Neural cell (in vitro differentiated cells): ENCODE measurements at regions not wholly inside any gene's neighbourhood (a gene's known extent, or its start where the extent isn't known, plus 50 kb on each side); places are given as distances from the start of the nearest gene placed in this dataset.

ENCODE experiments used
- H2AFZ ChIP-seq: fragments of 200-600, 300-800 bp; sonication (generic), shearing (Covaris generic); 2 replicates; pipeline ENCODE4 v1.6.0; 2014; ENCODE audit warnings: low read depth, mild to moderate bottlenecking, antibody characterized with exemption, low read length, moderate library complexity
- H3F3A ChIP-seq: fragments of 200-600 bp; shearing (Covaris generic); 2 replicates; pipeline ENCODE4 v1.6.1; 2016; ENCODE audit warnings: mild to moderate bottlenecking, moderate library complexity, mixed read lengths, antibody characterized with exemption, low read length; ENCODE audit not compliant: insufficient read depth, poor library complexity, severe bottlenecking
- H3K27ac ChIP-seq: fragments of 200-600, 300-800 bp; sonication (generic), shearing (Covaris generic); 2 replicates; pipeline ENCODE4 v1.5.1; 2014; ENCODE audit warnings: mild to moderate bottlenecking, low read length, moderate library complexity
- H3K27me3 ChIP-seq: fragments of 300-800, 200-600 bp; sonication (generic), shearing (Covaris generic); 2 replicates; pipeline ENCODE4 v1.6.0; 2014; ENCODE audit warnings: mild to moderate bottlenecking, low read depth, low read length, moderate library complexity; ENCODE audit not compliant: insufficient read depth
- H3K36me3 ChIP-seq: fragments of 300-800, 200-600 bp; sonication (generic), shearing (Covaris generic); 2 replicates; pipeline ENCODE4 v1.5.1; 2014; ENCODE audit warnings: mild to moderate bottlenecking, antibody characterized with exemption, low read length, moderate library complexity; ENCODE audit not compliant: insufficient read depth
- H3K4me2 ChIP-seq: fragments of 300-800, 200-600 bp; sonication (generic), shearing (Covaris generic); 2 replicates; pipeline ENCODE4 v1.6.0; 2014; ENCODE audit warnings: mild to moderate bottlenecking, low read length
- H3K4me3 ChIP-seq: fragments of 300-800, 200-600 bp; sonication (generic), shearing (Covaris generic); 2 replicates; pipeline ENCODE4 v1.5.1; 2014; ENCODE audit warnings: mild to moderate bottlenecking, low read length, moderate library complexity
- H3K79me2 ChIP-seq: fragments of 200-600 bp; shearing (Covaris generic); replicated peaks from 2 replicates; pipeline ENCODE4 v1.6.0; 2014; ENCODE audit warnings: mild to moderate bottlenecking, low read length, moderate library complexity; ENCODE audit not compliant: insufficient read depth
- H3K9ac ChIP-seq: fragments of 300-800, 200-600 bp; sonication (generic), shearing (Covaris generic); 2 replicates; pipeline ENCODE4 v1.6.1; 2016; ENCODE audit warnings: mild to moderate bottlenecking, low read length, mixed read lengths
- H3K9me2 ChIP-seq: fragments of 200-600 bp; shearing (Covaris generic); 2 replicates; pipeline ENCODE4 v1.6.1; 2016; ENCODE audit warnings: mild to moderate bottlenecking, low read length, mixed read lengths; ENCODE audit not compliant: insufficient read depth
- H3K9me3 ChIP-seq: fragments of 200-600, 300-800 bp; sonication (generic), shearing (Covaris generic); 2 replicates; pipeline ENCODE4 v1.6.1; 2016; ENCODE audit warnings: mild to moderate bottlenecking, mixed run types, low read length, moderate library complexity, mixed read lengths
- H4K20me1 ChIP-seq: fragments of 200-600 bp; shearing (Covaris generic); 2 replicates; pipeline ENCODE4 v1.6.1; 2016; ENCODE audit warnings: mild to moderate bottlenecking, mixed run types; ENCODE audit not compliant: insufficient read depth
- EP300 ChIP-seq: fragments of 450-650 bp; conservative IDR thresholded peaks from 2 replicates; pipeline ENCODE4 v1.6.1; 2014; ENCODE audit warnings: antibody characterized with exemption, mild to moderate bottlenecking, moderate library complexity; ENCODE audit not compliant: poor library complexity, severe bottlenecking
- EZH2 ChIP-seq: fragments of 200-600, 300-800 bp; shearing (Covaris generic), sonication (generic); IDR thresholded peaks from 2 replicates; pipeline ENCODE4 v1.6.1; 2014; ENCODE audit warnings: antibody characterized with exemption, low read length, borderline replicate concordance, mild to moderate bottlenecking; ENCODE audit not compliant: insufficient read depth, poor library complexity, severe bottlenecking
- MXI1 ChIP-seq: fragments of 450-650 bp; conservative IDR thresholded peaks from 2 replicates; pipeline ENCODE4 v1.6.1; 2014; ENCODE audit warnings: antibody characterized with exemption, mild to moderate bottlenecking; ENCODE audit not compliant: poor library complexity, severe bottlenecking
- POLR2AphosphoS5 ChIP-seq: IDR thresholded peaks from 2 replicates; pipeline ENCODE4 v1.6.1; 2012
- RAD21 ChIP-seq: fragments of 450-650 bp; conservative IDR thresholded peaks from 2 replicates; pipeline ENCODE4 v1.6.1; 2014; ENCODE audit warnings: antibody characterized with exemption, mild to moderate bottlenecking, moderate library complexity
- SMC3 ChIP-seq: fragments of 450-650 bp; conservative IDR thresholded peaks from 2 replicates; pipeline ENCODE4 v1.6.1; 2014; ENCODE audit warnings: antibody characterized with exemption, mild to moderate bottlenecking, moderate library complexity; ENCODE audit not compliant: poor library complexity
- TAF1 ChIP-seq: IDR thresholded peaks from 2 replicates; pipeline ENCODE4 v1.6.1; 2012; ENCODE audit warnings: low read depth
- TF ChIP-seq, protein P1 (sequence below): IDR thresholded peaks from 2 replicates; pipeline ENCODE4 v1.6.1; 2012; ENCODE audit warnings: borderline replicate concordance
- TF ChIP-seq, protein P2 (sequence below): fragments of 450-650 bp; IDR thresholded peaks from 2 replicates; pipeline ENCODE4 v1.5.1; 2014; ENCODE audit warnings: antibody characterized with exemption, mild to moderate bottlenecking, moderate library complexity; ENCODE audit not compliant: poor library complexity, severe bottlenecking

DNA sequence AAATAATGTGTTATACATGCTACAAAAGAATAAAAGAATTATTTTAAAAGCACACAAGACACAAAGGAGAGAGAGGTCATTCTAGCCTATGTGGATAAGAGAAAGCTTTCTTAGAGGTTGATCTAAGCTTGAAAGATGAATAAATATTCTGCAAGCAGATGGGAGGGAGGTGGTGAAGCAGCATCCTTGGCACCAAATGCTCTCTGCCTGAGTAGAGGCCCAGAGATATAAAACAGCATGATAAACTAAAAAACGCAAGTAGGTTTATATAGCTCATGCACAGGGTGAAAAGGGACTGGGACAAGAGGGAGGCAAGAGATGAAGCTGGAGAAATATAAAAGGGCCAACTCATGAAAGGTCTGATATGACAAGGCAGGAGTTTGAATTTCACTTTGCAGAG is 283.2 kb upstream of the POU5F2 start:
- Histone ChIP-seq H3K27me3 (no peaks in the 10 kb centered on the region), H3K9ac (no peak overlapping the region), H3K79me2 (no peaks in the 10 kb centered on the region), H3K9me2 (no peaks in the 10 kb centered on the region), H3K4me2 (no peak overlapping the region), H3K36me3 (no peaks in the 10 kb centered on the region), H3F3A (no peaks in the 10 kb centered on the region), H4K20me1 (no peaks in the 10 kb centered on the region), H3K4me3 (no peak overlapping the region), H3K27ac (no peak overlapping the region), H3K9me3 (no peaks in the 10 kb centered on the region), H2AFZ (no peak overlapping the region)
- TF ChIP-seq TAF1 (no peak), MXI1 (no peak), EZH2 (no peak), POLR2AphosphoS5 (no peak), SMC3 (no peak), RAD21 (no peak)
- TF ChIP-seq, protein P1, sequence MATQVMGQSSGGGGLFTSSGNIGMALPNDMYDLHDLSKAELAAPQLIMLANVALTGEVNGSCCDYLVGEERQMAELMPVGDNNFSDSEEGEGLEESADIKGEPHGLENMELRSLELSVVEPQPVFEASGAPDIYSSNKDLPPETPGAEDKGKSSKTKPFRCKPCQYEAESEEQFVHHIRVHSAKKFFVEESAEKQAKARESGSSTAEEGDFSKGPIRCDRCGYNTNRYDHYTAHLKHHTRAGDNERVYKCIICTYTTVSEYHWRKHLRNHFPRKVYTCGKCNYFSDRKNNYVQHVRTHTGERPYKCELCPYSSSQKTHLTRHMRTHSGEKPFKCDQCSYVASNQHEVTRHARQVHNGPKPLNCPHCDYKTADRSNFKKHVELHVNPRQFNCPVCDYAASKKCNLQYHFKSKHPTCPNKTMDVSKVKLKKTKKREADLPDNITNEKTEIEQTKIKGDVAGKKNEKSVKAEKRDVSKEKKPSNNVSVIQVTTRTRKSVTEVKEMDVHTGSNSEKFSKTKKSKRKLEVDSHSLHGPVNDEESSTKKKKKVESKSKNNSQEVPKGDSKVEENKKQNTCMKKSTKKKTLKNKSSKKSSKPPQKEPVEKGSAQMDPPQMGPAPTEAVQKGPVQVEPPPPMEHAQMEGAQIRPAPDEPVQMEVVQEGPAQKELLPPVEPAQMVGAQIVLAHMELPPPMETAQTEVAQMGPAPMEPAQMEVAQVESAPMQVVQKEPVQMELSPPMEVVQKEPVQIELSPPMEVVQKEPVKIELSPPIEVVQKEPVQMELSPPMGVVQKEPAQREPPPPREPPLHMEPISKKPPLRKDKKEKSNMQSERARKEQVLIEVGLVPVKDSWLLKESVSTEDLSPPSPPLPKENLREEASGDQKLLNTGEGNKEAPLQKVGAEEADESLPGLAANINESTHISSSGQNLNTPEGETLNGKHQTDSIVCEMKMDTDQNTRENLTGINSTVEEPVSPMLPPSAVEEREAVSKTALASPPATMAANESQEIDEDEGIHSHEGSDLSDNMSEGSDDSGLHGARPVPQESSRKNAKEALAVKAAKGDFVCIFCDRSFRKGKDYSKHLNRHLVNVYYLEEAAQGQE, result no peak

DNA sequence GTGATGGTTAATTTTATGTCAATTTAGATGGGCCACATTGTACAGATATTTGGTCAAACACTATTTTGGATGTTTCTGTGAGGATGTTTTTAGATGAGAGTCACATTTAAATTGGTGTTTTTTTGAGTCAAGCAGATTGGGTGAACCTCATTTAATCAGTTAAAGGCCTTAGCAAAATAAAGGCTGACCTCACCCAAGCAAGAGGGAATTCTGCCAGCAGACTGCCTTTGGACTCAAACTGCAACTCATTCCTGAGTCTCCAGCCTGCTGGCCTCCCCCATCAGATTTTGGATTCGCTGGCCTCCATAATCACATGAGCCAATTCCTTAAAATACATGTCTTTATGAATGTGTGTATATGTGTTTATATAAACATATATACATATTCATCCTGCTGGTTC is 282.7 kb upstream of the POU5F2 start:
- no peak for TF ChIP-seq MXI1
- TF ChIP-seq, protein P1, result no peak
- TF ChIP-seq, protein P2, sequence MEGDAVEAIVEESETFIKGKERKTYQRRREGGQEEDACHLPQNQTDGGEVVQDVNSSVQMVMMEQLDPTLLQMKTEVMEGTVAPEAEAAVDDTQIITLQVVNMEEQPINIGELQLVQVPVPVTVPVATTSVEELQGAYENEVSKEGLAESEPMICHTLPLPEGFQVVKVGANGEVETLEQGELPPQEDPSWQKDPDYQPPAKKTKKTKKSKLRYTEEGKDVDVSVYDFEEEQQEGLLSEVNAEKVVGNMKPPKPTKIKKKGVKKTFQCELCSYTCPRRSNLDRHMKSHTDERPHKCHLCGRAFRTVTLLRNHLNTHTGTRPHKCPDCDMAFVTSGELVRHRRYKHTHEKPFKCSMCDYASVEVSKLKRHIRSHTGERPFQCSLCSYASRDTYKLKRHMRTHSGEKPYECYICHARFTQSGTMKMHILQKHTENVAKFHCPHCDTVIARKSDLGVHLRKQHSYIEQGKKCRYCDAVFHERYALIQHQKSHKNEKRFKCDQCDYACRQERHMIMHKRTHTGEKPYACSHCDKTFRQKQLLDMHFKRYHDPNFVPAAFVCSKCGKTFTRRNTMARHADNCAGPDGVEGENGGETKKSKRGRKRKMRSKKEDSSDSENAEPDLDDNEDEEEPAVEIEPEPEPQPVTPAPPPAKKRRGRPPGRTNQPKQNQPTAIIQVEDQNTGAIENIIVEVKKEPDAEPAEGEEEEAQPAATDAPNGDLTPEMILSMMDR, result no peak
- no peak for TF ChIP-seq EP300
- no peak for TF ChIP-seq TAF1
- TF ChIP-seq EZH2, result no peak
- no peak for TF ChIP-seq RAD21
- TF ChIP-seq POLR2AphosphoS5, result no peak
- TF ChIP-seq SMC3, result no peak
- H3K27me3 ChIP-seq, result no peaks in the 10 kb centered on the region
- no peaks in the 10 kb centered on the region for H3K9me3 ChIP-seq
- H3F3A ChIP-seq, result no peaks in the 10 kb centered on the region
- no peak overlapping the region for H3K4me2 ChIP-seq
- no peaks in the 10 kb centered on the region for H3K9me2 ChIP-seq
- no peak overlapping the region for H3K4me3 ChIP-seq
- no peak overlapping the region for H3K27ac ChIP-seq
- no peaks in the 10 kb centered on the region for H4K20me1 ChIP-seq
- no peak overlapping the region for H3K9ac ChIP-seq
- no peak overlapping the region for H2AFZ ChIP-seq
- H3K79me2 ChIP-seq, result no peaks in the 10 kb centered on the region
- no peaks in the 10 kb centered on the region for H3K36me3 ChIP-seq
